ENCODE measurements at regions not wholly inside any gene's neighbourhood (a gene's known extent, or its start where the extent isn't known, plus 50 kb on each side); places are given as distances from the start of the nearest gene placed in this dataset.

DNA sequence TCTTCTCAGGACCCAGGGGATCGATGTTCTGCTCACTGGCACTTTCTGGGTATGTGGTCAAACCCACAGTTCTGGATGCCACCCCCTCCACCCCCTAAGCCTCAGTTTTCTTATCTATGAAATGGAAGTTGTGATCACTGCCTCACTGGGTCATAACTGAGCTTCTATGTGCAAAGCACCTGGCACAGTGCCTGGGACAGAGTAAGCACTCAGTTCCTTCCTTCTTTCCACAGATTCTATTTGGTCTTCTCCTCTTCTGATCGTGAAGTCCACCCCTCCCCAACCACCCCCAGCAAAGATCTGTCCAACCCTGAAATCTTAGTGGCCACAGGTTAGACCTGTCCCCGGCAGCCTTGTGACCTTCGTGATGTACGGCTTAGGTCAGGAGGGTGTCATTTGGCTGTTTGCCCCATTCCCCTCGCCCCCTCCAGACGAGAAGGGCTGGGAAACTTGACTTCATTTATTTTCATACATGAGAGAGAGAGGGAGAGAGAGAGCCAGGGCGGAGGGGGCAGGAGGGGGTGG lies 181.4 kb downstream of the FGF18 start:
- no peak overlapping the region for H3K27ac ChIP-seq
- ATAC-seq (no peak), DNase-seq (peak; percentile 43 to 59)
- intact Hi-C loops (cut with DNase I): no loop called here
- no peak overlapping the region for H3K4me3 ChIP-seq
- H3K9me3 ChIP-seq: peaks cover 3% of the 10 kb centered on the region
- TF ChIP-seq, protein P1, sequence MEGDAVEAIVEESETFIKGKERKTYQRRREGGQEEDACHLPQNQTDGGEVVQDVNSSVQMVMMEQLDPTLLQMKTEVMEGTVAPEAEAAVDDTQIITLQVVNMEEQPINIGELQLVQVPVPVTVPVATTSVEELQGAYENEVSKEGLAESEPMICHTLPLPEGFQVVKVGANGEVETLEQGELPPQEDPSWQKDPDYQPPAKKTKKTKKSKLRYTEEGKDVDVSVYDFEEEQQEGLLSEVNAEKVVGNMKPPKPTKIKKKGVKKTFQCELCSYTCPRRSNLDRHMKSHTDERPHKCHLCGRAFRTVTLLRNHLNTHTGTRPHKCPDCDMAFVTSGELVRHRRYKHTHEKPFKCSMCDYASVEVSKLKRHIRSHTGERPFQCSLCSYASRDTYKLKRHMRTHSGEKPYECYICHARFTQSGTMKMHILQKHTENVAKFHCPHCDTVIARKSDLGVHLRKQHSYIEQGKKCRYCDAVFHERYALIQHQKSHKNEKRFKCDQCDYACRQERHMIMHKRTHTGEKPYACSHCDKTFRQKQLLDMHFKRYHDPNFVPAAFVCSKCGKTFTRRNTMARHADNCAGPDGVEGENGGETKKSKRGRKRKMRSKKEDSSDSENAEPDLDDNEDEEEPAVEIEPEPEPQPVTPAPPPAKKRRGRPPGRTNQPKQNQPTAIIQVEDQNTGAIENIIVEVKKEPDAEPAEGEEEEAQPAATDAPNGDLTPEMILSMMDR (IDR thresholded peaks at IDR 0.05): no peak
- H3K4me1 ChIP-seq: no peaks in the 10 kb centered on the region
- no peaks in the 10 kb centered on the region for H3K36me3 ChIP-seq (ENCODE audit: insufficient read depth in 1 of 2, low read depth in 1 of 2)
- H3K27me3 ChIP-seq (ENCODE audit: insufficient read depth in 3 of 3, low read length in 2 of 3): peaks cover 0 to 21% (median 6%) of the 10 kb centered on the region in 3 donors
- 38 to 48% (median 38%) methylated on average over 8 of the region's 8 CpGs for WGBS, 3 donors

DNA sequence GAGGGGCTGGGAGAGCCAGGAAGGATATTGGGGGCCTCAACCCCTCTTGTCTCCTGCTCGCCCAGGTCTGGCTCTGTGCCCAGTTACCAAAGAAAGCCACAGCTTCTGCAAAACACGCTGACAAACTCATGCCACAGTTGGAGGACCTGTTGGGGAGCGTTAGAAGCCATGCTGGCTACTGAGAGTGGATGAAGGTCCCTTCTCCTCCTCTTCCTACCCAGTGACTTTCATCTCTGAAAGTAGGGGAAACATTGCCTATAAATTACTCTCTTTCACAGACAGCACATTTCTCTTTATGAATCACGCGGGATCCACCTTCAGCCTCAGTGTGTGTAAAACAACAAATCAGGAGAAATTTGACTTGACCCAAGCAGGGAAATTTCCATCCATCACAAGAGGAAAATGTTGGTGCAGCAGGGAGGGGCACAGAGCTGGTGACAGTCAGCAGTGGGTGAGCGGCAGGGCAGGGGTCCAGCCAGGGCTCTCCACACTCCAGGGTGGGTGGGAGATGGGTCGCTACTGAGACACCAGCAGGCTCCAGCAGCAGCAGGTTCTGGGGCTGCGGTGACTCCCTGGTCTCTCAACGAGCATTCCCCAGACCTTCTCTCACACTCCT lies 181.9 kb downstream of the FGF18 start:
- H3K4me1 ChIP-seq: no peaks in the 10 kb centered on the region
- intact Hi-C loops (cut with DNase I): no loop called here
- H3K9me3 ChIP-seq: peaks cover 3% of the 10 kb centered on the region
- no peak overlapping the region for H3K27ac ChIP-seq
- peaks cover 0 to 18% (median 4%) of the 10 kb centered on the region in 3 donors for H3K27me3 ChIP-seq (ENCODE audit: insufficient read depth in 3 of 3, low read length in 2 of 3)
- TF ChIP-seq, protein P1 (IDR thresholded peaks at IDR 0.05): no peak
- no peaks in the 10 kb centered on the region for H3K36me3 ChIP-seq (ENCODE audit: insufficient read depth in 1 of 2, low read depth in 1 of 2)
- H3K4me3 ChIP-seq: no peak overlapping the region
- ATAC-seq (no peak), DNase-seq (no peak)
- 60 to 67% (median 61%) methylated on average over 9 of the region's 9 CpGs for whole genome bisulfite sequencing, 3 donors

DNA sequence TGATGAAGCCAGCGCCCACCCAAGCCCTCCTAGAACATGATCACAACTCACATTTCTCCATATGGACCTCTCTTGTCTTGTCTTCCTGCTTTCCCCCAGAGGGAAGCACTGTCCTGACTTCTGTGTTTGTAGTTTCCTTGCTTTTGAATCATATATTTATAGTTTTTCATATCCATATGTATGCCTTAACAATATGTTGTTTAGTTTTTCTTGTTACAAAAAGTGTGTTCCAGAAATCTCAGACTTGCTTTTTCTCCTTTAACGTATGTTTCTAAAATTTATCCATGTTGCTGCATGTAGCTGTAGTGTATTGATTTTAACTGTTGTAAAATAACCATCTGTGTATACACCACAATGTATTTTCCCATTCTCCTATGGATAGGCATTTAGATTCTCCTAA lies 182.0 kb upstream of the SMIM23 start:
- 91 to 100% (median 95%) methylated on average over 2 of the region's 2 CpGs for WGBS, 3 donors
- Histone ChIP-seq H3K4me1 (no peaks in the 10 kb centered on the region), H3K27ac (no peak overlapping the region), H3K27me3 (ENCODE audit: insufficient read depth in 3 of 3, low read length in 2 of 3) (peaks cover 0 to 6% (median 0%) of the 10 kb centered on the region in 3 donors), H3K9me3 (no peaks in the 10 kb centered on the region), H3K4me3 (no peak overlapping the region), H3K36me3 (ENCODE audit: insufficient read depth in 1 of 2, low read depth in 1 of 2) (no peaks in the 10 kb centered on the region)
- ATAC-seq (no peak), DNase-seq (no peak)
- TF ChIP-seq, protein P1 (IDR thresholded peaks at IDR 0.05): no peak
- intact Hi-C loops (cut with DNase I): no loop called here

DNA sequence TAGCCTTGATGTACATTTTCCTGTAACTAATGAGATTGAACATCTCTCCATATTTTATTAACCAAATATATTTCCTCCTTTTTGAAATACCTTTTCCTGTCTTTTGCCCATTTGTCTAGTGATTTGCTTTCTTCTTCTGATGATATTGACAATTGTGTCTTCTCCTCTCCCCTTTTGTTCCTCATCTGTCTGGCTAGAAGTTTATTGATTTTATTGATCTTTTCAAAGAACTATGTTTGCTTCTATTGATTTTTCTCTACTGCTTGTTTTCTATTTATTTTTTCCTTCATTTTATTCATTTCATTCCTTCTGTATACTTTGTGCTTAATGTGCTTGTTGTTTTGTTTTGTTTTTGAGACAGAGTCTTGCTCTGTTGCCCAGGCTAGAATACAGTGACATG lies 181.4 kb upstream of the SMIM23 start:
- Histone ChIP-seq H3K4me3 (no peak overlapping the region), H3K9me3 (no peaks in the 10 kb centered on the region), H3K36me3 (ENCODE audit: insufficient read depth in 1 of 2, low read depth in 1 of 2) (no peaks in the 10 kb centered on the region), H3K4me1 (no peaks in the 10 kb centered on the region), H3K27me3 (ENCODE audit: insufficient read depth in 3 of 3, low read length in 2 of 3) (peaks cover 0 to 6% (median 0%) of the 10 kb centered on the region in 3 donors), H3K27ac (no peak overlapping the region)
- no peak for ATAC-seq
- no peak for DNase-seq
- intact Hi-C loops (cut with DNase I): no loop called here
- TF ChIP-seq, protein P1 (IDR thresholded peaks at IDR 0.05): no peak
